ENCODE measurements at regions not wholly inside any gene's neighbourhood (a gene's known extent, or its start where the extent isn't known, plus 50 kb on each side); places are given as distances from the start of the nearest gene placed in this dataset.
"Not testable (repeated sequence)": the region's sequence is repeated elsewhere in the genome, so short reads cannot be mapped to it uniquely, and the experiment has no call there.

- DNase-seq (ENCODE audit: low read depth): peak; percentile 30
Observed at GRCh38 chr13:104553186-104553585, 1487.0 kb upstream of the SLC10A2 start.

DNA sequence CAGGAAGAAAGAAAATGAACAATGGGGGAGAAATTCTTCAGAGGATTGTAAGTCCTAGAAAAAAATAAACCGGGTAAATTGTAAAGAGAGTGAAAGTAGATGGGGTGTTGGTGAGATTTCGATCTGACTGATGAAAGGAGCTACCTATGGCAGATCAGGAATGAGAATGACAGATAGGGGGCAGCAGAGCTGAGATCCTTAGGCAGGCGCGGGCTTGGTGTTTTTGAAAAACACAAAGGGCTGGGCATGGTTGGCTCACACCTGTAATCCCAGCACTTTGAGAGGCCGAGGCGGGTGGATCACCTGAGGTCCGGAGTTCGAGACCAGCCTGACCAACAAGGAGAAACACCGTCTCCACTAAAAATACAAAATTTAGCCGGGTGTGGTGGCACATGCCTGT, 1468.6 kb upstream of the SLC10A2 start:
- peak; percentile 2 for DNase-seq (ENCODE audit: low read depth)

DNA sequence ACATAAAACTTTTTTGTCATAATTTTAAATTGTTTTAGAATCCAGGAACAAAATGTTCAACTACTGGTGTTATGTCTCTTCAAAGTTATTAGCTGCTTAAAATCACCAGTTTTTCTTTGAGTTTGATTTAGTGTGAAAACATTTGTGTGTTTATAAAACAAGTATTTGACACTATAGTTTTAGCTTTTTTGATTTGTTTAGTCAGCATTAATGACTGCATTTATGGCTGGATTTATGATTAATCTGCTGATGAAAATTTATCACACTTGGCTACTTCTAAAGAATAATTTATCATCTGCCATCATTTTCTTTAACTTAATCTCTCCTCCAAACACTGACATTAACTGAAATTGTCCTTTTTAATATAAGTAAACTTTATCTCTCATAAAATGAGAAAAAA, 1465.9 kb upstream of the SLC10A2 start:
- no peak for DNase-seq (ENCODE audit: low read depth)

GRCh38 chr13:104530741-104531140, 1464.5 kb upstream of the SLC10A2 start:
- DNase-seq (ENCODE audit: low read depth): no peak

- DNase-seq (ENCODE audit: low read depth): no peak
Observed at GRCh38 chr13:104526561-104526960, 1460.3 kb upstream of the SLC10A2 start.

DNA sequence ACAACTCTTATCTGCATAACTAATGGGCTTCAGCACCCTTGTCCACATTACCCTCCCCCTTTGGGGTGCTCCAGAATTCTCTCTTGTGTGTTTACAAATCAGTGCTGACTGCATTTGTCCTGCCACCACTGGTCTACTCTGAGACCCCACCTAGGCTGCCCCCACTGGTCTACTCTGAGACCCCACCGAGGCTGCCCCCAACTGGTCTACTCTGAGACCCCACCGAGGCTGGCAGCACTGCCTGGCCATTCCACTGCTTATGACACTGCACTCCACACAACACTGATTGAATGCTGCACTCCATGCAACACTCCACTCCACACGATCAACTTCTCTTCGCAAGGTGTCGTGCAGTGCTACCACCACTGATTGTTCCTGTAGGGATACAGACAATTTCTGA, 1459.2 kb upstream of the SLC10A2 start:
- no peak for DNase-seq (ENCODE audit: low read depth)

DNA sequence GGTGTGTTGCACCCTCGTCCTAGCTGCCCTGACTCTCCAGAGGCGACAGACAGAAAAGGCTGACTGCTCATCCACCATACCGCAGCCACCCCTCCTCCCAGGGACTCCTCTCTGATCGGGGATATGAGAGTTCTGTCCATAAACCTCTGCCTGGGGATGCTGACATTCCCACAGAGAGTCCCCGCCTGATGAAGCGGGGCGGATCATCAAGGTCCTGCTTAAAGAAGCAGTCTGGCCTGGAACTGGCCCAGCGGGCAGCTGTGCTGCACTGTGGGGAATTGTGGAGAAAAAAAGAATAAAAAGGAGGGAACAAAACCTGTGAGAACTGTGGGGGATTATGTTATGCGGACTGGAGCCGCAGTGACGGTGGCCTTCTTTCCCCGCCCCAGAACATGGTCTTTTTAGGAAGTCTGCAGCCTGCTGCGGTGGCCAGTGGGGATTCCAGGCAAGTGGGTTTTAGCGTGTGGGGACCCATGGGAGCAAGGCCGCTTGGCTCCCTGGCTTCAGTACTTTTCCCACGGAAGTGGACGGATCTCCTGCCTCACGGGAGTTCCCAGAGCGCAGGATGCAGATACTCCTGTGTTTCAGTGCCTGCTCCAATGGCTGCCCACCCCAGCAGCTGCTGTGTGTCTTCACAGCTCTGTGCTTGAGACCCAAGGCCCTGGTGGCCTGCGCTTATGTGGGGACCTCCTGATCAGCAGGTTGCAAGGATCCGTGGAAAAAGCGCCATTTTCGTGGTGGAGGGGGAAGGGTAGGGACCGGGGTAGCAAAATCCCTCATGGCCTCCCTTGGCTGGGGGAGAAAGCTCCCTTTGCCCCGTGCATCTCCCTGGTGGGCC, 1456.2 kb upstream of the SLC10A2 start:
- DNase-seq (ENCODE audit: low read depth): no peak

DNA sequence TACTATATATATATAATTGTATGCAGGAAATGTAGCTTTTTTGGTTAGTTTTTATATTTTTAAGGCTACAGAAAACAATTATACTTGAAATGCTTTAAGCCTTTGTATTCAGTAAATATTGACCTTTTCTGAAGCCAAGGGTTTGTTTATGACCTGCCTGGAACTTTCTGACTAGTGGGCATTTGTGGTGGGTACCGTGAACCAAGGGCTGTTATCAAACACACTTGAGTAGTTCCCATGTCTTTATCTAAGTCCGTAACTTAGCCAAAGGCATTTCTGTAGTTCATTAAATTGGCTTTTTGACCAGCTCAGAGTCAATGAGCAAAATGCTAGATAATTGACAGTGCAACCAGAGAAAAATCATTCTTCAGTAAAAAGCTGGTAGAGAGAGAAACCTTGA, 1444.2 kb upstream of the SLC10A2 start:
- no peak for DNase-seq (ENCODE audit: low read depth)

DNA sequence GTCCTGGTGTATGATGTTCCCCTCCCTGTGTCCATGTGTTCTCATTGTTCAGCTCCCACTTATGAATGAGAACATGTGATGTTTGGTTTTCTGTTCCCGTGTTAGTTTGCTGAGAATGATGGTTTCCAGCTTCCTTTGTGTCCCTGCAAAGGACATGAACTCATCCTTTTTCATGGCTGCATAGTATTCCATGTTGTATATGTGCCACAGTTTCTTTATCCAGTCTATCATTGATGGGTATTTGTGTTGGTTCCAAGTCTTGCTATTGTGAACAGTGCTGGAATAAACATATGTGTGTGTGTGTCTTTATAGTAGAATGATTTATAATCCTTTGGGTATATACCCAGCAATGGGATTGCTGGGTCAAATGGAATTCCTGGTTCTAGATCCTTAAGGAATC, 1427.3 kb upstream of the SLC10A2 start:
- DNase-seq (ENCODE audit: low read depth): not testable (repeated sequence)

GRCh38 chr13:104491916-104492315, 1425.7 kb upstream of the SLC10A2 start:
- DNase-seq (ENCODE audit: low read depth): no peak

GRCh38 chr13:104487006-104487405, 1420.8 kb upstream of the SLC10A2 start:
- no peak for DNase-seq (ENCODE audit: low read depth)

GRCh38 chr13:104485571-104485970, 1419.4 kb upstream of the SLC10A2 start:
- DNase-seq (ENCODE audit: low read depth): no peak

DNA sequence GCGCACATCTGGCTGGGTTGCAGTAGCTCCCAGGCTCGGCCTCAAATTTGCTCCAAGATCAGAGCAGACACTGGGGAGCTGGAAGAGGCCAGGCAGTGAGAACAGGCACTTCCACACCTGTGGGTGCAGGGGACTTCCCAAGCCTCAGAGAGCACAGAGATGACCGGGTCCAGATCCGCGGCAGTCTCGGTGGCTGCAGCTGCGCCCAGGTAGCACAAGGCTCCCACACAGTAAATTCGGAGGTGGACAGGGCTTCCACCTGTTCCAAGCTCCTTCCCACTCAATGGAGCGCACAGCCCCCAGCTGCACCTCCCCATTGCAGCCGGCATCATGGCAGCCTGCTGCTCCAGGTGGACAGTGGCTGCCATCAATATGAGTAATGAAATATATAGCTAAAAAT, 1417.4 kb upstream of the SLC10A2 start:
- DNase-seq (ENCODE audit: low read depth): no peak

DNA sequence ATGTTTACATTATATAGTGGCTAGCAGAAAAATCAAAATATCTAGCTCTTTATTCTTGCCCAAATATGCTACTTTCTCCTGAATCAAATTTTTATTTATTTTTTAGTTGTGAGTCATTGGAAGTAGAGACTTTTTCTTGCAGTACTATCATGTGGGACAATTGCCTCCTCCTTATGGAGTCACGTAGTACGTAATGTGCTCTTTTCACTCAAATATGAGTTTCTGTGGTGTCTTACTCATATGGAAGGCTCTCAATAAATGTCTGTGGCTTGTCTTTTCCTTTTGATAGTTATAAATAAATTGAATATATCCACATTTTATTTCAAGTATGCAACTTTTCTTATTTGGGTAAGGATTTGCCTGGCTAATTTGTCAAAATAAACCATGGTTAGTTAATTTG, 1411.0 kb upstream of the SLC10A2 start:
- peak; percentile 42 for DNase-seq (ENCODE audit: low read depth)

DNA sequence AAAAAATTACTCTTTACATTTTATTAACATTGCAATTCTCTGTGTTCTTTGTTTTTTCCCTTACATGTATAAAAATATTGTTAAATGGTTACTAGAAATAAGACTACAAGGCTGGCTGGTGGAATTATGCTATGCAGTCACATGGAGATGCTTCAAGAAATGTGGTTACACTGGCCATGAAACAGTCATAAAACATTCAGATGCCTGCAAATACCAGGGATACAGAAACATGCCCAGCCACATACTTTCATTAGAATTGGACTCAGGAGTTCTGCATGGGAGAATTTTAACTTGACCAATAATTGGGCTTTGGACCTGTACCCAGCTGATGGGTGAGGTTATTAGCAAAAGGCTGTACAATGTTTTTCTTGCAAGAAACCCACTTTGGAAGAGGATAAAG, 1407.7 kb upstream of the SLC10A2 start:
- DNase-seq (ENCODE audit: low read depth): no peak

GRCh38 chr13:104466016-104466415, 1399.8 kb upstream of the SLC10A2 start:
- DNase-seq (ENCODE audit: low read depth): peak; percentile 18

GRCh38 chr13:104461049-104461448, 1394.8 kb upstream of the SLC10A2 start:
- DNase-seq (ENCODE audit: low read depth): no peak

DNA sequence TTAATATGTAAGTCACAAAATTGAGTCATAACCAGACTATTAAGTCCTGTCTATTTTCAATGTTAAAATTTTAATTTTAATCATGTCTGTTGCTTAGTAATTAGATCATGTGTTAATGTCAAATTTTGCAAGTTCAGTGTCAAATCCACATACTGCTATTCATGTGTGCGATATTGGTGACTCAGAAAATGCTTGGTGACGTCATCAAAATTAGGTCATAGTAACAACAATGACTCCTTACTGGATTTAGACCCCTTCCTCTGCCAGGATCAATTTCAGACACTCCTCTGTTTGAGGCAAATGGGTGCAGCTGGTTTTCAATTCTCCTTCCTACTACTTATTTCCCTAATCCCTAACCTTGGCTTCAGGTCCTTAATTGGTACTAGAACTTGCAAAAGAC, 1394.3 kb upstream of the SLC10A2 start:
- DNase-seq (ENCODE audit: low read depth): peak; percentile 50

DNA sequence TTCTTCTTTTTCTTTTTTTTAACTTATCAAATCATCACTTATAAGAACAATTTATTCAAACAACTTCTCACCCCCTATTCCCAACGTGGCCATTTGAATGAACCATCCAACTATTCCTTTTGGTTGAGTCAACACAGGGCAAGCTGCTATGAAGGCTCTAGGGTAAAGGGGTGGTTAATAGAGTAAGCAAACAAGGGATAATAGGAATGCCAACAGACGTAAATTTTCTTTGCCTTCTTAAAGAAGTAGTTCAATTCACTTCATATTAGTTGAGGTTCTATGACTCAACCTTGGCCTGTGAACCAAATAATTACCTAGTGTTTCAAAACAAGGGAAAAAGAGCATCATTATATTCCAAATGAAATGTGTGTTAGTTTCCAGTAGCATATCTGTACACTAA, 1383.8 kb upstream of the SLC10A2 start:
- DNase-seq (ENCODE audit: low read depth): no peak

DNA sequence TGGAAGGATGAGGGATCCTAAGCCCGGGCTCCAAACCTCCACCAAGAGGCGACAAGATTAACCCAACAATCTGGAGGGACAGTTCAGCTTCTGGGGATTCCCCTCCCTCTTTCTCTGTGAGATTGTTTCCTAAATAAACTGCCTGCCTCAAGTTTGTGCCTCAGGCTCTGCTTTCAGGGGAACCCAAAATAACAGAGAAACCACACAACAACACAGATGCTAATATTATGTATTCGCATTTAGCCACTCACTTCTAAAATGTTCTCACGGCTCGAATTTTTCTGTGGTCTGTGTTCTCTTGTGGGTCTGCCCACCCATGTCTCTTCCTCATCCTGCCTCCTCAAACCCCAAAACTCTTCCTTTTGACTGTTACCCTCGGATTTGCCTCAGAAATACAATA, 1381.1 kb upstream of the SLC10A2 start:
- DNase-seq (ENCODE audit: low read depth): no peak

DNA sequence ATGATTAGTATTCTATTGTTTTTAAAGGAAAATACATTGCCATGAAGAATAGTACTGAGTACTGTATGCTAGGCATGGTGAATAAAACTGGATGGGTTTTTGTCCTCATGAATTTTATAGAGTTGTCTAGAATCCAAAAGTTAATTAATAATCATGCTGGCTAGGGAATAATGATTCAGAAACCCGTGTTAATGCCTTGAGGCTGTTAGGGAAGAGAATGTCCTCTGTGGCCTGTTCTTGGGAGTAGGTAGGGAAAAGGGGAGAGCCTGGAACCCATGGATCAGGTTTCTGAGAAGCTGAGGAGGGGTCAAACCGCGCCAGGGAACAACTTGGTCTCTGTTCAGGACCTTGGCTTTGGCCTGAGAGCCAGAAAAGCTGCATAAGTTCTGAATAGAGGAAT, 1376.3 kb upstream of the SLC10A2 start:
- DNase-seq (ENCODE audit: low read depth): no peak

DNA sequence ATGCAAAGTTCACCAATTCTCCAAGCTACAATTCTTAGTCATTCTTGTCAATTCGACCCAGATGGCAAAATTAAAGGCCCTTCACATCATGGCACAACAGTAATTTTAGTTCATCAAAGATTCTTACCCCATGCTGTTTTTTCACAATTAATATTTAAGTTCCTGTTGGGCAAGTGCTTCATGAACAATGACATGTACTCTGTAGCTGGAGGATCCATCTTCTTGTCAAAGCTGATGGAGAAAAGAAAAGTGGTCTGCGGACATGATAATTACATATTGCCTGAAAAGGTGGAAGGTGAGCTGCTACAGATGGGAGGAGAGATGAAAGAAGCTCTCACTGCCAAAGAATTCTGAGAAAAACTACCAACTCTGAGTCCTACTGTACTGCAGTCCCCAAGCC, 1370.3 kb upstream of the SLC10A2 start:
- DNase-seq (ENCODE audit: low read depth): no peak

DNA sequence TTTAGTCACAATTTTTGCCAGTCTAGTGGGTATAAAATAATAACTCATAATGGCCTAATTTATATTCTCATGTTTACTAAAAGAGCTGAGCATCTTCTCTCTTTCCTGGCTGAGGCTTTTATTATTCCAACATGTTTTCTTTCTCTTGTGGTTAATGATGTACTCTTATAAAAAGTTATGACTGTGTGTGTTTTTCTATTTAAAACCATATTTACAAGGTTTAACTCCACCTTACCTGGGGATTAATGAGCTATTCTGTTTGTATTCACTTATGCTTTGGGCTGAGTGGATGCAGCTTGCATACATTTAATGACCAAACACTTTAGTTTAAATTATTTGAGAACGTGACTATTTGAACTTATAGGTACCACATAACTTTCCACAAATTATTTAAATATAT, 1365.7 kb upstream of the SLC10A2 start:
- no peak for DNase-seq (ENCODE audit: low read depth)

GRCh38 chr13:104426435-104426834, 1360.2 kb upstream of the SLC10A2 start:
- no peak for DNase-seq (ENCODE audit: low read depth)

All from ELR (cell line).